DOHH2 (cell line): ENCODE measurements at regions not wholly inside any gene's neighbourhood (a gene's known extent, or its start where the extent isn't known, plus 50 kb on each side); places are given as distances from the start of the nearest gene placed in this dataset.

Experiments
- H3F3A ChIP-seq: fragments of 200-600 bp; sonication (generic), shearing (Covaris generic); 2 replicates; pipeline ENCODE4 v1.6.0; 2016; ENCODE audit warnings: antibody characterized with exemption, mild to moderate bottlenecking; ENCODE audit not compliant: control insufficient read depth, insufficient read depth
- H3K27ac ChIP-seq: fragments of 200-600 bp; sonication (generic); 2 replicates; pipeline ENCODE4 v1.5.1; 2014; ENCODE audit warnings: low read depth, mild to moderate bottlenecking, low read length, moderate library complexity
- H3K27me3 ChIP-seq: fragments of 200-600 bp; sonication (generic); 2 replicates; pipeline ENCODE4 v1.6.1; 2014; ENCODE audit warnings: mild to moderate bottlenecking, low read length, mixed read lengths; ENCODE audit not compliant: control insufficient read depth
- H3K36me3 ChIP-seq: fragments of 200-600 bp; sonication (generic); 2 replicates; pipeline ENCODE4 v1.6.1; 2014; ENCODE audit warnings: mild to moderate bottlenecking, low read length, moderate library complexity, mixed read lengths; ENCODE audit not compliant: control insufficient read depth
- H3K4me1 ChIP-seq: fragments of 200-600 bp; sonication (generic); 2 replicates; pipeline ENCODE4 v1.6.1; 2014; ENCODE audit warnings: mild to moderate bottlenecking, low read length, mixed read lengths; ENCODE audit not compliant: control insufficient read depth
- H3K4me2 ChIP-seq: fragments of 200-600 bp; sonication (generic); 2 replicates; pipeline ENCODE4 v1.6.0; 2014; ENCODE audit warnings: mild to moderate bottlenecking, low read length, moderate library complexity
- H3K4me3 ChIP-seq: fragments of 200-600 bp; sonication (generic); 2 replicates; pipeline ENCODE4 v1.5.1; 2014; ENCODE audit warnings: mild to moderate bottlenecking, low read length, mixed read lengths
- H3K79me2 ChIP-seq: fragments of 200-600 bp; sonication (generic); 2 replicates; pipeline ENCODE4 v1.6.1; 2014; ENCODE audit warnings: mild to moderate bottlenecking, low read length, mixed read lengths; ENCODE audit not compliant: control insufficient read depth
- H3K9me2 ChIP-seq: fragments of 200-600 bp; sonication (generic); replicated peaks from 2 replicates; pipeline ENCODE4 v1.6.1; 2014; ENCODE audit warnings: mild to moderate bottlenecking, low read length, mixed read lengths; ENCODE audit not compliant: control insufficient read depth
- H3K9me3 ChIP-seq: fragments of 200-600 bp; sonication (generic); 2 replicates; pipeline ENCODE4 v1.6.1; 2014; ENCODE audit warnings: antibody characterized with exemption, low read length, mixed read lengths; ENCODE audit not compliant: control insufficient read depth, insufficient read depth
- H4K20me1 ChIP-seq: fragments of 200-600 bp; sonication (generic); 2 replicates; pipeline ENCODE4 v1.6.0; 2014; ENCODE audit warnings: low read depth, mild to moderate bottlenecking, antibody characterized with exemption, low read length, moderate library complexity; ENCODE audit not compliant: control insufficient read depth, insufficient read depth
- EZH2phosphoT487 ChIP-seq: fragments of 200-600 bp; sonication (generic); IDR thresholded peaks from 2 replicates; pipeline ENCODE4 v1.6.1; 2017; ENCODE audit warnings: borderline replicate concordance, mild to moderate bottlenecking, antibody characterized with exemption, low read length, moderate library complexity, mixed read lengths
- TF ChIP-seq, protein P1 (sequence below): fragments of 200-600 bp; sonication (generic); IDR thresholded peaks from one replicate; pipeline ENCODE4 v1.5.1; 2014; ENCODE audit warnings: antibody characterized with exemption, mild to moderate bottlenecking, low read depth, low read length; ENCODE audit not compliant: poor library complexity, severe bottlenecking

DNA sequence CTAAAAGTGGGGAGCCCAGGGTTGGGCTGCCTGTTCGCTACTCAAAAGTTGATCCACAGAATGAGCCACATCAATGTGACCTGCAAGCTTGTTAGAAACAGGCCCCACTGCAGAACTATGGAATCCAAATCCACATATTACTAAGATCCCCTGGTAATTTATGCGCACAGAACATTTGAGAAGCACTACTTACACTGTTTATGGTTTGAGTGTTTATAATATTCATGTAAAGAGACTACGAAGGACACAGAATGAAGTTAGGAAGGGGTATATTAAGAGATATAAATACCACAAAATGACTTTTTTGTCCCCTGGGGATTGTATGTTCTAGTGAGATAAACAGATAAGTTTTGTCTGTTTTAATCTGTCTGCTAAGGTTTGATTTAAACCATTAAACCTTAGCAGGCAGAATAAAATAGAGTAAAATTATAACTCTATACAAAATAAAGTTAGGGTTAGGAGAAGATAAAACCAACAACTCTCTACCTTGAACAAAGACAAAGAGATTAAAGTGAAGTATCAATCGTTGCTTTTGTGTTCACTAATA, 666.9 kb upstream of the SOX9 start:
- no peaks in the 10 kb centered on the region for H3K27me3 ChIP-seq
- no peak overlapping the region for H3K4me3 ChIP-seq
- TF ChIP-seq, protein P1, sequence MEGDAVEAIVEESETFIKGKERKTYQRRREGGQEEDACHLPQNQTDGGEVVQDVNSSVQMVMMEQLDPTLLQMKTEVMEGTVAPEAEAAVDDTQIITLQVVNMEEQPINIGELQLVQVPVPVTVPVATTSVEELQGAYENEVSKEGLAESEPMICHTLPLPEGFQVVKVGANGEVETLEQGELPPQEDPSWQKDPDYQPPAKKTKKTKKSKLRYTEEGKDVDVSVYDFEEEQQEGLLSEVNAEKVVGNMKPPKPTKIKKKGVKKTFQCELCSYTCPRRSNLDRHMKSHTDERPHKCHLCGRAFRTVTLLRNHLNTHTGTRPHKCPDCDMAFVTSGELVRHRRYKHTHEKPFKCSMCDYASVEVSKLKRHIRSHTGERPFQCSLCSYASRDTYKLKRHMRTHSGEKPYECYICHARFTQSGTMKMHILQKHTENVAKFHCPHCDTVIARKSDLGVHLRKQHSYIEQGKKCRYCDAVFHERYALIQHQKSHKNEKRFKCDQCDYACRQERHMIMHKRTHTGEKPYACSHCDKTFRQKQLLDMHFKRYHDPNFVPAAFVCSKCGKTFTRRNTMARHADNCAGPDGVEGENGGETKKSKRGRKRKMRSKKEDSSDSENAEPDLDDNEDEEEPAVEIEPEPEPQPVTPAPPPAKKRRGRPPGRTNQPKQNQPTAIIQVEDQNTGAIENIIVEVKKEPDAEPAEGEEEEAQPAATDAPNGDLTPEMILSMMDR, result no peak
- no peak for TF ChIP-seq EZH2phosphoT487
- H3K9me2 ChIP-seq, result no peaks in the 10 kb centered on the region
- H3F3A ChIP-seq, result no peaks in the 10 kb centered on the region
- no peaks in the 10 kb centered on the region for H4K20me1 ChIP-seq
- no peaks in the 10 kb centered on the region for H3K79me2 ChIP-seq
- no peaks in the 10 kb centered on the region for H3K9me3 ChIP-seq
- H3K4me2 ChIP-seq, result no peak overlapping the region
- H3K27ac ChIP-seq, result no peak overlapping the region
- H3K4me1 ChIP-seq, result no peaks in the 10 kb centered on the region
- H3K36me3 ChIP-seq, result no peaks in the 10 kb centered on the region

GRCh38 chr17:71455219-71455618, 665.6 kb upstream of the SOX9 start:
- H3K4me1 ChIP-seq, result no peaks in the 10 kb centered on the region
- H3F3A ChIP-seq, result no peaks in the 10 kb centered on the region
- H3K9me3 ChIP-seq, result no peaks in the 10 kb centered on the region
- no peaks in the 10 kb centered on the region for H3K79me2 ChIP-seq
- H4K20me1 ChIP-seq, result no peaks in the 10 kb centered on the region
- no peaks in the 10 kb centered on the region for H3K27me3 ChIP-seq
- H3K27ac ChIP-seq, result no peak overlapping the region
- TF ChIP-seq EZH2phosphoT487, result no peak
- TF ChIP-seq, protein P1, result no peak
- no peak overlapping the region for H3K4me3 ChIP-seq
- H3K4me2 ChIP-seq, result no peak overlapping the region
- no peaks in the 10 kb centered on the region for H3K36me3 ChIP-seq
- no peaks in the 10 kb centered on the region for H3K9me2 ChIP-seq

DNA sequence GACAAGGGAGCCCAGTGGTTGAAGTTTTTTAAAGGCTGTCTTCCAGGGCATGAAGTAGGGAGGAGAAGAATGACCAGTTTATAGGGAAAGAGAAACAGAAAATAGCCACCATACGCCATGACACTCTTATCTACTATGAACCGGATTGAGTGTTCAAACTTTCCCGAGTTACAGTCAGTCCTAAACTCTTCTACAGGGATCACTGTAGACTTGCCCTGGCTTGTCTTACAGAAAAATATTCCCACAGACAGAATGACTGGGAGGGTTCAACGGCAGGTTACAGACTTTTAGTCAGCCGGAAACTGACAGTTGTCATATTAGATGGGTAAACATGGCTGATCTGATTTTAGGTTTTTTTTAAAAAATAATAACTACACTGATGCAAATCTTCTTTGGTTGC, 662.5 kb upstream of the SOX9 start:
- Histone ChIP-seq H3K4me1 (no peaks in the 10 kb centered on the region), H3K9me2 (no peaks in the 10 kb centered on the region), H3K4me2 (no peak overlapping the region), H3K9me3 (no peaks in the 10 kb centered on the region), H3K4me3 (no peak overlapping the region), H3K27me3 (no peaks in the 10 kb centered on the region), H3F3A (no peaks in the 10 kb centered on the region), H3K36me3 (no peaks in the 10 kb centered on the region), H4K20me1 (no peaks in the 10 kb centered on the region), H3K79me2 (no peaks in the 10 kb centered on the region), H3K27ac (no peak overlapping the region)
- TF ChIP-seq, protein P1, result no peak
- TF ChIP-seq EZH2phosphoT487, result no peak
